ENCODE measurements at regions not wholly inside any gene's neighbourhood (a gene's known extent, or its start where the extent isn't known, plus 50 kb on each side); places are given as distances from the start of the nearest gene placed in this dataset.
"Not testable (repeated sequence)": the region's sequence is repeated elsewhere in the genome, so short reads cannot be mapped to it uniquely, and the experiment has no call there.

GRCh38 chrX:79026742-79027141 is 81.6 kb downstream of the P2RY10 start:
- not testable (repeated sequence) for DNase-seq (ENCODE audit: low spot score)

GRCh38 chrX:79035421-79035820 is 90.2 kb downstream of the P2RY10 start:
- DNase-seq (ENCODE audit: low spot score) = no peak

- no peak for DNase-seq (ENCODE audit: low spot score)
These were observed 91.1 kb downstream of the P2RY10 start for GRCh38 chrX:79036157-79036880.

GRCh38 chrX:79065696-79066095 is 78.8 kb upstream of the GPR174 start:
- DNase-seq (ENCODE audit: low spot score) = no peak

- no peak for DNase-seq (ENCODE audit: low spot score)
These were observed 66.4 kb upstream of the GPR174 start for GRCh38 chrX:79078114-79078513.

- DNase-seq (ENCODE audit: low spot score) = no peak
These were observed 65.0 kb upstream of the GPR174 start for GRCh38 chrX:79079477-79079876.

- no peak for DNase-seq (ENCODE audit: low spot score)
These were observed 64.3 kb upstream of the GPR174 start for GRCh38 chrX:79080141-79080540.

GRCh38 chrX:79081895-79082512 is 62.5 kb upstream of the GPR174 start:
- peak; percentile 8 for DNase-seq (ENCODE audit: low spot score)

- DNase-seq (ENCODE audit: low spot score) = no peak
These were observed 61.6 kb upstream of the GPR174 start for GRCh38 chrX:79082899-79083298.

- DNase-seq (ENCODE audit: low spot score) = no peak
These were observed 59.6 kb upstream of the GPR174 start for GRCh38 chrX:79084923-79085322.

GRCh38 chrX:79089896-79090584 is 54.4 kb upstream of the GPR174 start:
- no peak for DNase-seq (ENCODE audit: low spot score)

GRCh38 chrX:79094075-79094832 is 50.2 kb upstream of the GPR174 start:
- no peak for DNase-seq (ENCODE audit: low spot score)
